Sciatic nerve (tissue), 2 donors: ENCODE measurements at regions not wholly inside any gene's neighbourhood (a gene's known extent, or its start where the extent isn't known, plus 50 kb on each side); places are given as distances from the start of the nearest gene placed in this dataset.

Experiments used
- ATAC-seq: fragments of 200-7000 bp; cut with Tn5 transposase; one replicate; pipeline ENCODE4 v1.9.1; 2020; ENCODE audit warnings: mild to moderate bottlenecking, moderate library complexity
- DNase-seq: peaks from one replicate; pipeline ENCODE4 v3.0.0-alpha.2; 2020; ENCODE audit warnings: low spot score
- intact Hi-C: fragments of 100-400 bp; cut with DNase I; formaldehyde crosslinking; loops from one replicate; pipeline ENCODE4 v1.14.2; 2022
- donor health status: DM: no; HTN: no; CAD: no.
- donor health status: DM: no; HTN: no; CAD: no.

DNA sequence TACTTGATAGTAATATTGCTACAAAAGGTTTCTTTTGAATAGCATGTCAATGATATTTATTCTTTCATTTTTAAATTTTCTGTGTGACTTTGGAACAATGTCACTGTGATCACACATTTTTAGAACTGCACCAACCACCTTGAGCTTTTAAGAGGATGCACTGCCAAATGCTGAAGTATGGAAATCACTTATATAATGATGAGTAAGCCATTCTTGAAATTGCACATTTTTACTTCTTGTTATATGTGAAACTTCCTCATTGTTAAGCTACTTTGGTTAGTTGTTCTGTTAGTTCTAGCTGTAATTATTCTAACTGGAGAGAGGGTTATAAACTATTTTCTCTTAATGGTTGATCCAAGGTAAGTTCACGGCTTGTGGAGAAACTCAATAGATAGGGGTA, 547.5 kb downstream of the ZIC1 start:
- no peak for DNase-seq
- intact Hi-C loops = no loop called here
- ATAC-seq = no peak

- ATAC-seq (no peak), DNase-seq (no peak)
- intact Hi-C loops = no loop called here
Observed at GRCh38 chr3:147958754-147959153, 549.6 kb downstream of the ZIC1 start.

GRCh38 chr3:147960786-147961185, 551.6 kb downstream of the ZIC1 start:
- intact Hi-C loops = no loop called here
- ATAC-seq (no peak), DNase-seq (no peak)

GRCh38 chr3:147962408-147963164, 553.4 kb downstream of the ZIC1 start:
- DNase-seq (no peak), ATAC-seq (no peak)
- intact Hi-C loops = no loop called here

GRCh38 chr3:147963711-147964110, 554.5 kb downstream of the ZIC1 start:
- intact Hi-C loops = no loop called here
- DNase-seq = no peak
- ATAC-seq = no peak

DNA sequence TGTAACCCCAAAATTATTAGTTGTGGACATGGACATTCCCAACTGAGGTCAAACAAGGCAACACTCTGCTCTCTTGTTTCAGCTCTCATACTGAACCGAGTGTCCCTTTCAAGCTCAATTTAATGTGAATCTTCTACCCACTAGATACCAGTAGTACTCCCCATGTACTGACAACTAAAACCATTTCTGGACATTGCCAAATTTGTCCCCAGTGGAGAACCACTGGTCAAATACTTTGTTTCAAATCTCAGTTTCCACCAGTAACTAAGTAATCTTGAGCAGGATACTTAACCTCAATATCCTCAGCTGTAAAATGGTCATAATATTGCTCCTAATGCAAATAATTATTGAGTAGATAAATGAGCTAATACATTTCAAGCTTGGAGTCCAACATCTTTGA, 566.0 kb downstream of the ZIC1 start:
- ATAC-seq = no peak
- intact Hi-C loops = no loop called here
- no peak for DNase-seq

DNA sequence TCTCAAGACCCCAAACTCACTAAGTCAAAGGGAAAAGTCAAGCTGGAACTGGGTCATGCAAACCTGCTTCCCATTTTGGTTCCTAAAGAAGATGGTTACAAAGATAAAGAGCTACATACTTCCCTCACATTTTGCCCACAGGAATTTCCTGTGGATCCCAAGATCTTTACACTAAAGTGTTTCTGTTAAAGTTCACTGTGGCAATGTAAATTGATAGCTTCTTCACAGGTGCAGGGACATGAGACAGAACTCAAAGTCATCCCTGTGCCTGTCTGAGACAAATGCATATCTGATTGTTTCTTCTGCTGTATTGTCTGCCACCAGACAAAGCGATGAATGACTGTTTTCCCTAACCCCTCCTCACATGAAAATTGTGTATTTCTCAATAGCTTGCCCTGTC, 567.8 kb downstream of the ZIC1 start:
- DNase-seq (no peak), ATAC-seq (no peak)
- intact Hi-C loops = no loop called here

GRCh38 chr3:147987549-147987948, 578.4 kb downstream of the ZIC1 start:
- intact Hi-C loops = no loop called here
- DNase-seq (no peak), ATAC-seq (no peak)

DNA sequence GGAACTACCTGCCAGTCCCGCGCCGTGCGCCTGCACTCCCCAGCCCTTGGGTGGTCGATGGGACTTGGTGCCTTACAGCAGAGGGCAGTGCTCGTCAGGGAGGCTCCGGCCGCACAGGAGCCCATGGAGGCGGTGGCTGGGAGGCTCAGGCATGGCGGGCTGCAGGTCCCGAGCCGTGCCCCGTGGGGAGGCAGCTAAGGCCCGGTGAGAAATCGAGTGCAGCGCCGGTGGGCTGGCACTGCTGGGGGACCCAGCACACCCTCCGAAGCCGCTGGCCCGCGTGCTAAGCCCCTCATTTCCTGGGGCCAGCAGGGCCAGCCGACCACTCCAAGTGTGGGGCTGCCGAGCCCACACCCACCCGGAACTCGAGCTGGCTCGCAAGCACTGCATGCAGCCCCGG, 580.2 kb downstream of the ZIC1 start:
- ATAC-seq (no peak), DNase-seq (no peak)
- intact Hi-C loops = no loop called here

DNA sequence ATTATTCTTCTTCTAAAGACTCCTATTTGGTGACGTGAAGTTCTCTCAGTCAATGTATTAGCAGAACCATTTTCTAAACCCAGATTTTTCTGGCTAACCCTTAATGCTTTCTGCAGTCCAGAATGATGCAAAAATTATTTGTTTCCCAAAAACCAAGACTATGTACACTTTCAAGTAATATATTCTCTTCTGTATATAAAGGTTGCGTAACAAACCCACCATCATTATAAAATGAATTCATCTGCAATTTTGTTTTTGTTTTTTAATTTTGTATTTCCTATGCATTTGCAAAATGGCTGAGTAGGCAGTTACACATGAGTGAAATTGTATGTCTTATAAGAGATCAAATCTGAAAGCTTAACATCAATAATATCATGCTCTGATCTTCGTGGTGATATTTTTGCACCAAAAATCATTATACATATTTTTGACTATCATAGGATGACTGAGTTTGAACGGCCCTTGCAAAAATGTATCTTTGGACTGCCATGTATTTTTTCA, 593.6 kb downstream of the ZIC1 start:
- intact Hi-C loops = no loop called here
- ATAC-seq (no peak), DNase-seq (no peak)

- intact Hi-C loops = no loop called here
- DNase-seq (no peak), ATAC-seq (no peak)
Observed at GRCh38 chr3:148004331-148004730, 595.2 kb downstream of the ZIC1 start.

DNA sequence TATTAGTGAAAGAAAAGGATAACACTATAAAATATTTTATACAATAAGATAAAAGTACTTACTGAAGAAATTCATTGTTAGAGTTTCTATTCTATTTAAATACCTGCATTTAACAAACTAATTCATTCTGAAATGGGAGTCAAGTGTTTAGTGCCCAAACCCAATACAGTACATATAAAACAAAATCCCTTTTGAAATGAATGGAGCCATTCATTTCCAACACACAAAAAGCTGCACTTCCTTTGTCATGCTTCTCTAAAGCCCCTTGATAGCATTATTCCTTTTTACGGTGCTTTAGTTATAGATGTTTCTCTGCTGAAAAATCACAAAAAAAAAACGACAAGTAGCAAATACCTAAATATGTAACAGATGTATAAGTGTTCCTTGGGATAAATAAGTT, 596.3 kb downstream of the ZIC1 start:
- intact Hi-C loops = no loop called here
- ATAC-seq (no peak), DNase-seq (no peak)

DNA sequence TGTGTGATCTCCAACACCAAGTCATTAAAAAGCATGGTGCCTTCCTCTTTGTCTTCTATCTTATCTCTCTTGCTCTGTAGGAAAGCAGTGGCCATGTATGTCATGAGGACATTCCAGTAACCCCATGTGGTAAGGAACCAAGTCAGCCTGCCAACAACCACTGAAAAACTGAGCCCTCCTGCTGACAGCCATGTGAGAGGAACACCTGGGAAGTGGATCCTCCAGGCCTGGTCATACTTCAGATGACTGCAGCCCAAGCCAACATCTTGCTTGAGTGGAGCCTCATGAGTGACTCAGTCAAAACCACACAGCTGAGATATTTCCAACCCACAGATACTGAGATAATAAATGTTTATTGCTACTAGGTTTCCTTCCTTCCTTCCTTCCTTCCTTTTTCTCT, 597.3 kb downstream of the ZIC1 start:
- no peak for ATAC-seq
- no peak for DNase-seq
- intact Hi-C loops = no loop called here

DNA sequence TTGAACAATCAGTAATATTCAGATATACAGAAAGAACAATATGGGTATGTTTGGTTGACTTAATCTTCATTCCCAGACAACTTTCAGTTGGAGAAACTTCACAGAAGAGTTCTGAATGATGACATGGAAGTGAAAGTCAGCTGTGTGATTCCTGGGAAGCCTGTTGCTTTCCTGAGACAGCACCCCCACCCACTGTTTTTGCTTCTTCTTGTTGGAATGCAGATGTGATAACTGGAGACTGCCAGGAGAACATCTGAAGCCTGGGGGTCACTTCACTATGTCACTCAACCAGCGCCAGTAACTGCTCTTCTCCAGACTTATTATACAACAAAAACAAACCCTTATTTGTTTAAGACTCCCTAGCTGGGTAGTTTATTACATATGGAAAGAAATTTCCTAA, 599.4 kb downstream of the ZIC1 start:
- ATAC-seq (no peak), DNase-seq (no peak)
- intact Hi-C loops = no loop called here

- DNase-seq (no peak), ATAC-seq (no peak)
- intact Hi-C loops = no loop called here
Observed at GRCh38 chr3:148020861-148021260, 611.7 kb downstream of the ZIC1 start.

DNA sequence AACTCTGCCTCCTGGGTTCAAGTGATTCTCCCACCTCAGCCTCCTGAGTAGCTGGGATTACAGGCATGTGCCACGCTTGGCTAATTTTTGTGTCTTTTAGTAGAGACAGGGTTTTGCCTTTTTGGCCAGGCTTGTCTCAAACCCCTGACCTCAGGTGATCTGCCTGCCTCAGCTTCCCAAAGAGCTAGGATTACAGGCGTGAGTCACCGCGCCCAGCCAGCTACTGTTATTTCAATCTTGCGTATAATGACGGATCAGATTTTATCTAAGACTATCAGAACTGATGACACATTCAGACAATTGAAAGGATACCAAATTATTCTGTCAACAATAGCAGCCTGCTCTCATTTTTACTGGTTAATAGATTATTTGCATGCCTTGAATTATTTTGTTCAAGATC, 612.2 kb downstream of the ZIC1 start:
- intact Hi-C loops = no loop called here
- DNase-seq = no peak
- ATAC-seq = no peak

- DNase-seq (no peak), ATAC-seq (no peak)
- intact Hi-C loops = no loop called here
Observed at GRCh38 chr3:148023994-148024393, 614.8 kb downstream of the ZIC1 start.

DNA sequence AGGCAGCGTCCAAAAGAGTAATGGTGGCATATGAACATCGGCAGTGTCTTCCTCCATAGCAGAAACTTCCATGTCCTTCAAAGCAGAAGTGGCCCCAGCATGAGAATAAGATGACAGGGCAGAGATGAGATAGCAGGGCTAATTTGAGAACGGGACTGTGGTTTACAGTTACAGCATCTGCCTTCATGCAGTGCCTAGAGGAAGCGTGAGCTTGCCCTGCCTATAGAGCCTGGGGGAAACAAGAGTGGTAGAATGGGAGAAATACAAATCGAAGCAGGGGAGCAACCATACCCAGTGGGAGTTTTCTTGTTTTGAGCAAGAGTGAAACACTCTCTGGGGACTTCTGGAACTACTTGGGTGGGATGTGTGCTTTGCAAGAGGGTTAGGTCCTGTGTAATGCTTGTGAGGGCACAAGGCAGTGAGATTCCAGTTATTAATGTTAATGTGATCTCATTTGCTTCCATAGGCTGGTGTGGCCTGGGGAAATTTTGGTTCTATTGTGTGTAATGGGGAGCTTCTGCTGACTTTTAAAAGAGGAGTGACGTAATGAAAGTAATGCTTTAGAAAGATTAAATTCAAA, 616.9 kb downstream of the ZIC1 start:
- intact Hi-C loops = no loop called here
- ATAC-seq = no peak
- no peak for DNase-seq

- intact Hi-C loops = no loop called here
- ATAC-seq (no peak), DNase-seq (no peak)
Observed at GRCh38 chr3:148030975-148031374, 621.8 kb downstream of the ZIC1 start.

DNA sequence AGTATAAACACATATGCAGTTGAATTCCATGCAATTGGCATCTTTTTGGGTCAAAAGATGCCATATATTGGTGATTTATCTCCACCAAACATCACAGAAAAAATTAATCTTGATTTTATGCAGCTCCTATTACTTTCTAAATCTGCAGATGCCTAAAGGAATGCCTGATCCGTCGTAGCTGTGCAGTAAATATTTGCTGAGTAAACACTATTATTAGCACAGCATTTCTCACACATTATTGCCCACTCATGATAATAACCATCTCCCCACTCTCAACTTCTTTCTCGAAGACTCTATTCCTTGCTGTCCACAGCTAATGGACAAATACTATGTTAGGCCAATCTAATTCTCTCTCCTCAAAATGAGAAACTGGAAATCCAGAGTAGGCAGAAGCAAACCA, 625.2 kb downstream of the ZIC1 start:
- no peak for ATAC-seq
- no peak for DNase-seq
- intact Hi-C loops = no loop called here

GRCh38 chr3:148036331-148036876, 627.2 kb downstream of the ZIC1 start:
- DNase-seq (no peak), ATAC-seq (no peak)
- intact Hi-C loops = no loop called here
